IMR-90 (cell line): ENCODE measurements at regions not wholly inside any gene's neighbourhood (a gene's known extent, or its start where the extent isn't known, plus 50 kb on each side); places are given as distances from the start of the nearest gene placed in this dataset.

Experiments
- CEBPB ChIP-seq: IDR thresholded peaks from 2 replicates; pipeline ENCODE4 v1.6.1; 2012; ENCODE audit warnings: low read depth, low read length, improper control_type of control experiment
- CTCF ChIP-seq: conservative IDR thresholded peaks from 2 replicates; pipeline ENCODE4 v1.5.1; 2012; ENCODE audit warnings: mild to moderate bottlenecking, low read depth, low read length, improper control_type of control experiment
- MAZ ChIP-seq: IDR thresholded peaks from 2 replicates; pipeline ENCODE4 v1.6.1; 2012; ENCODE audit warnings: low read depth, mild to moderate bottlenecking, low read length, improper control_type of control experiment, moderate library complexity, borderline replicate concordance
- POLR2A ChIP-seq: IDR thresholded peaks from 2 replicates; pipeline ENCODE4 v1.6.1; 2012; ENCODE audit warnings: mild to moderate bottlenecking, low read depth, low read length

GRCh38 chr6:33895296-33895695 lies 91.5 kb upstream of the MLN start:
- no peak for TF ChIP-seq MAZ
- no peak for TF ChIP-seq CTCF
- no peak for TF ChIP-seq CEBPB
- TF ChIP-seq POLR2A = no peak
